Upper lobe of left lung (tissue), 6 donors: ENCODE measurements at regions not wholly inside any gene's neighbourhood (a gene's known extent, or its start where the extent isn't known, plus 50 kb on each side); places are given as distances from the start of the nearest gene placed in this dataset.
A peak's percentile ranks its signal among the peaks of the same experiment; 100 is the strongest.

Source experiments
- ATAC-seq, 2 donors: fragments of 200-7000 bp; cut with Tn5 transposase; one replicate each; pipeline ENCODE4 v1.9.1; 2022; ENCODE audit warnings: mild to moderate bottlenecking in 2 of 2, moderate library complexity in 2 of 2; ENCODE audit not compliant: low FRiP score in 2 of 2
- DNase-seq, 2 donors: peaks; one replicate each; pipeline ENCODE4 v3.0.0-alpha.2; 2019 to 2020
- H3K27ac ChIP-seq, 4 donors: fragments of 200-600 bp; sonication (generic); one replicate each; pipeline ENCODE4 v1.5.1; 2016 to 2019
- H3K27me3 ChIP-seq, 4 donors: fragments of 200-600 bp; sonication (generic); one replicate each; pipeline ENCODE4 v1.5.1; 2017 to 2019
- H3K36me3 ChIP-seq, 4 donors: fragments of 200-600 bp; sonication (generic); one replicate each; pipeline ENCODE4 v1.5.1; 2016 to 2019
- H3K4me1 ChIP-seq, 4 donors: fragments of 200-600 bp; sonication (generic); one replicate each; pipeline ENCODE4 v1.5.1; 2018 to 2019
- H3K4me3 ChIP-seq, 4 donors: fragments of 200-600 bp; sonication (generic); one replicate each; pipeline ENCODE4 v1.5.1; 2017 to 2019; ENCODE audit warnings: mild to moderate bottlenecking in 2 of 4, moderate library complexity in 1 of 4
- H3K9me3 ChIP-seq, 4 donors: fragments of 200-600 bp; sonication (generic); one replicate each; pipeline ENCODE4 v1.5.1; 2018 to 2019
- CTCF ChIP-seq, 6 experiments: fragments of 450-650 bp in 4 of 6; fragments of 200-600 bp in 2 of 6; sonication (generic) in 2 of 6; IDR thresholded peaks; one replicate each; pipeline ENCODE4 v1.5.1; 2016 to 2019; ENCODE audit warnings: antibody characterized with exemption in 6 of 6
- EP300 ChIP-seq, 4 donors: sonication (generic); formaldehyde crosslinking; IDR thresholded peaks; one replicate each; pipeline ENCODE4 v1.5.1; 2017; ENCODE audit warnings: antibody characterized with exemption in 4 of 4, control low read depth in 2 of 4
- POLR2A ChIP-seq, 4 donors: fragments of 450-650 bp; IDR thresholded peaks; one replicate each; pipeline ENCODE4 v1.5.1; 2016 to 2017; ENCODE audit warnings: antibody characterized with exemption in 4 of 4, mild to moderate bottlenecking in 2 of 4
- POLR2AphosphoS5 ChIP-seq, 2 donors: sonication (generic); formaldehyde crosslinking; IDR thresholded peaks; one replicate each; pipeline ENCODE4 v1.5.1; 2017; ENCODE audit warnings: antibody characterized with exemption in 2 of 2
- WGBS, 2 donors: methylation state at CpG; one replicate each; pipeline ENCODE4 v1.1.5; 2017 to 2018; 5-methylcytosine and 5-hydroxymethylcytosine counted together
- donor health status: DM: no; HTN: no; CAD: no; lungs with moderate emphysema.
- donor health status: DM: no; HTN: yes; CAD: no; lungs with severe emphysema.

GRCh38 chr3:130626049-130626448 is 109.1 kb downstream of the COL6A6 start:
- Histone ChIP-seq H3K36me3 (no peaks in the 10 kb centered on the region), H3K4me3 (no peak overlapping the region), H3K4me1 (no peaks in the 10 kb centered on the region), H3K27me3 (no peaks in the 10 kb centered on the region), H3K9me3 (no peaks in the 10 kb centered on the region), H3K27ac (no peak overlapping the region)
- TF ChIP-seq POLR2AphosphoS5 (IDR thresholded peaks at IDR 0.05) (no peak), POLR2A (IDR thresholded peaks at IDR 0.05) (no peak), CTCF (IDR thresholded peaks at IDR 0.05) (no peak), EP300 (IDR thresholded peaks at IDR 0.05) (no peak)
- 78 to 82% methylated on average over 2 of the region's 2 CpGs for WGBS, 2 donors
- no peak for DNase-seq
- peak in 1 of 2 donors; percentile 55 for ATAC-seq

- Histone ChIP-seq H3K36me3 (no peaks in the 10 kb centered on the region), H3K4me3 (no peak overlapping the region), H3K27ac (no peak overlapping the region), H3K27me3 (no peaks in the 10 kb centered on the region), H3K4me1 (no peaks in the 10 kb centered on the region), H3K9me3 (no peaks in the 10 kb centered on the region)
- DNase-seq (no peak), ATAC-seq (no peak)
- no peak for TF ChIP-seq POLR2AphosphoS5 (IDR thresholded peaks at IDR 0.05)
- TF ChIP-seq CTCF (IDR thresholded peaks at IDR 0.05): no peak
- no peak for TF ChIP-seq POLR2A (IDR thresholded peaks at IDR 0.05)
- TF ChIP-seq EP300 (IDR thresholded peaks at IDR 0.05): no peak
- 61 to 66% methylated on average over 4 of the region's 4 CpGs for WGBS, 2 donors
Measured at GRCh38 chr3:130627143-130627855, 110.3 kb downstream of the COL6A6 start.

- WGBS, 2 donors: 75 to 86% methylated on average over 1 of the region's 1 CpG
- no peak overlapping the region for H3K27ac ChIP-seq
- ATAC-seq (no peak), DNase-seq (no peak)
- H3K36me3 ChIP-seq: no peaks in the 10 kb centered on the region
- TF ChIP-seq EP300 (IDR thresholded peaks at IDR 0.05) (no peak), CTCF (IDR thresholded peaks at IDR 0.05) (no peak), POLR2A (IDR thresholded peaks at IDR 0.05) (no peak), POLR2AphosphoS5 (IDR thresholded peaks at IDR 0.05) (no peak)
- no peaks in the 10 kb centered on the region for H3K27me3 ChIP-seq
- H3K9me3 ChIP-seq: no peaks in the 10 kb centered on the region
- H3K4me3 ChIP-seq: no peak overlapping the region
- no peaks in the 10 kb centered on the region for H3K4me1 ChIP-seq
Measured at GRCh38 chr3:130627882-130628281, 110.9 kb downstream of the COL6A6 start.
